GM23338 (cell line): ENCODE measurements at regions not wholly inside any gene's neighbourhood (a gene's known extent, or its start where the extent isn't known, plus 50 kb on each side); places are given as distances from the start of the nearest gene placed in this dataset.

ENCODE experiments used
- ATAC-seq: fragments of 200-7000 bp; cut with Tn5 transposase; 3 replicates; pipeline ENCODE4 v1.9.1; 2020
- DNase-seq: peaks from one replicate; pipeline ENCODE4 v3.0.0-alpha.2; 2015; ENCODE audit warnings: low spot score
- H2AFZ ChIP-seq: fragments of 200-600 bp; sonication (generic); 2 replicates; pipeline ENCODE4 v1.8.0; 2016; ENCODE audit warnings: antibody characterized with exemption, mild to moderate bottlenecking, moderate library complexity
- H3F3A ChIP-seq: fragments of 200-600 bp; sonication (generic); replicated peaks from 2 replicates; pipeline ENCODE4 v1.8.0; 2017; ENCODE audit warnings: antibody characterized with exemption, mixed run types, low read depth
- H3K27ac ChIP-seq: fragments of 200-600 bp; sonication (generic); 2 replicates; pipeline ENCODE4 v1.6.1; 2016; ENCODE audit warnings: low read depth
- H3K27me3 ChIP-seq: fragments of 200-600 bp; sonication (generic); 2 replicates; pipeline ENCODE4 v1.8.0; 2016; ENCODE audit warnings: mild to moderate bottlenecking, mixed run types, moderate library complexity; ENCODE audit not compliant: insufficient read depth
- H3K36me3 ChIP-seq: fragments of 200-600 bp; sonication (generic); 2 replicates; pipeline ENCODE4 v1.8.0; 2016; ENCODE audit warnings: mild to moderate bottlenecking; ENCODE audit not compliant: insufficient read depth
- H3K4me1 ChIP-seq: fragments of 200-600 bp; sonication (generic); 2 replicates; pipeline ENCODE4 v1.8.0; 2016; ENCODE audit warnings: mild to moderate bottlenecking, moderate library complexity; ENCODE audit not compliant: insufficient read depth
- H3K4me2 ChIP-seq: fragments of 200-600 bp; sonication (generic); 2 replicates; pipeline ENCODE4 v1.7.1; 2017; ENCODE audit warnings: mixed run types
- H3K4me3 ChIP-seq: fragments of 200-600 bp; sonication (generic); 2 replicates; pipeline ENCODE4 v1.6.1; 2016; ENCODE audit warnings: mixed run types
- H3K79me2 ChIP-seq: fragments of 200-600 bp; sonication (generic); replicated peaks from 2 replicates; pipeline ENCODE4 v1.8.0; 2017; ENCODE audit warnings: mild to moderate bottlenecking; ENCODE audit not compliant: insufficient read depth
- H3K9me2 ChIP-seq: fragments of 200-600 bp; sonication (generic); 2 replicates; pipeline ENCODE4 v1.8.0; 2017; ENCODE audit not compliant: insufficient read depth
- H4K20me1 ChIP-seq: fragments of 200-600 bp; sonication (generic); replicated peaks from 2 replicates; pipeline ENCODE4 v1.8.0; 2017; ENCODE audit warnings: mild to moderate bottlenecking; ENCODE audit not compliant: insufficient read depth
- H3K27ac Mint-ChIP-seq: 2 replicates; pipeline ENCODE4 v1.8.0; 2020; ENCODE audit warnings: inconsistent platforms, mild to moderate bottlenecking, moderate library complexity, mixed read lengths
- H3K27me3 Mint-ChIP-seq: 3 replicates; pipeline ENCODE4 v1.8.0; 2022; ENCODE audit warnings: low read depth, mild to moderate bottlenecking, moderate library complexity, mixed read lengths, inconsistent platforms; ENCODE audit not compliant: insufficient read depth, poor library complexity
- H3K36me3 Mint-ChIP-seq: 3 replicates; pipeline ENCODE4 v1.8.0; 2021; ENCODE audit warnings: low read depth, mild to moderate bottlenecking, inconsistent platforms, moderate library complexity, mixed read lengths
- H3K4me1 Mint-ChIP-seq: 3 replicates; pipeline ENCODE4 v1.8.0; 2020; ENCODE audit warnings: mild to moderate bottlenecking, inconsistent platforms, mixed read lengths
- H3K4me3 Mint-ChIP-seq: 3 replicates; pipeline ENCODE4 v1.8.0; 2021; ENCODE audit warnings: moderate library complexity, mild to moderate bottlenecking, inconsistent platforms, mixed read lengths
- H3K9me3 Mint-ChIP-seq: 3 replicates; pipeline ENCODE4 v1.8.0; 2020; ENCODE audit warnings: moderate library complexity, mild to moderate bottlenecking, inconsistent platforms, mixed read lengths
- CREB1 ChIP-seq: fragments of 250-450 bp; sonication (Bioruptor Pico); IDR thresholded peaks from 2 replicates; pipeline ENCODE4 v1.5.0; 2020; ENCODE audit warnings: low read depth, mild to moderate bottlenecking, moderate library complexity
- CTCF ChIP-seq, 2 experiments: fragments of 200-600 bp in 1 of 2; sonication (generic) in 1 of 2; conservative IDR thresholded peaks; 2 replicates each; pipeline versions ENCODE4 v1.5.1 to v1.6.1; 2016 to 2017; ENCODE audit warnings: antibody characterized with exemption in 2 of 2, low read depth in 2 of 2, mild to moderate bottlenecking in 2 of 2, moderate library complexity in 1 of 2
- ETS1 ChIP-seq: IDR thresholded peaks from 2 replicates; pipeline ENCODE4 v1.6.1; 2016; ENCODE audit warnings: antibody characterized with exemption
- EZH2 ChIP-seq: fragments of 200-600 bp; sonication (generic); IDR thresholded peaks from one replicate; pipeline ENCODE4 v1.8.0; 2017; ENCODE audit warnings: antibody characterized with exemption, mild to moderate bottlenecking, low read depth; ENCODE audit not compliant: unreplicated experiment
- EZH2phosphoT487 ChIP-seq: fragments of 200-600 bp; sonication (generic); IDR thresholded peaks from one replicate; pipeline ENCODE4 v1.8.1; 2018; ENCODE audit warnings: antibody characterized with exemption; ENCODE audit not compliant: unreplicated experiment
- JUNB ChIP-seq: IDR thresholded peaks from one replicate; pipeline ENCODE4 v1.6.1; 2016; ENCODE audit warnings: antibody characterized with exemption; ENCODE audit not compliant: unreplicated experiment
- NANOG ChIP-seq: IDR thresholded peaks from 2 replicates; pipeline ENCODE4 v1.6.1; 2016; ENCODE audit warnings: antibody characterized with exemption, borderline replicate concordance
- POLR2AphosphoS5 ChIP-seq: IDR thresholded peaks from 2 replicates; pipeline ENCODE4 v1.6.1; 2016; ENCODE audit warnings: antibody characterized with exemption, low read depth
- REST ChIP-seq: IDR thresholded peaks from one replicate; pipeline ENCODE4 v1.6.1; 2018; ENCODE audit warnings: antibody characterized with exemption; ENCODE audit not compliant: unreplicated experiment
- STAT1 ChIP-seq: IDR thresholded peaks from one replicate; pipeline ENCODE4 v1.6.1; 2016; ENCODE audit warnings: antibody characterized with exemption; ENCODE audit not compliant: unreplicated experiment
- ZNF114 ChIP-seq: fragments of 250-450 bp; sonication (Bioruptor Pico); IDR thresholded peaks from 2 replicates; pipeline ENCODE4 v1.5.0; 2020; ENCODE audit warnings: mild to moderate bottlenecking, moderate library complexity
- ZNF331 ChIP-seq: fragments of 250-450 bp; sonication (Bioruptor Pico); IDR thresholded peaks from 2 replicates; pipeline ENCODE4 v1.5.0; 2020; ENCODE audit warnings: low read depth, mild to moderate bottlenecking, moderate library complexity
- ZNF462 ChIP-seq: fragments of 250-450 bp; sonication (Bioruptor Pico); IDR thresholded peaks from 2 replicates; pipeline ENCODE4 v1.5.0; 2020; ENCODE audit warnings: mild to moderate bottlenecking, moderate library complexity

GRCh38 chr2:129782633-129782990 is 196.9 kb upstream of the RAB6C start:
- no peak overlapping the region for H3K27ac Mint-ChIP-seq
- TF ChIP-seq ZNF114: no peak
- no peak for TF ChIP-seq POLR2AphosphoS5
- no peak for TF ChIP-seq CREB1
- no peak for TF ChIP-seq ZNF331
- no peak for TF ChIP-seq CTCF (conservative IDR thresholded peaks at IDR 0.05; ENCODE audit: low read depth in 2 of 2)
- TF ChIP-seq ETS1: no peak
- no peak for TF ChIP-seq ZNF462 (CRISPR knock-in tag)
- TF ChIP-seq EZH2phosphoT487: no peak
- no peak for TF ChIP-seq EZH2
- no peak for TF ChIP-seq NANOG
- TF ChIP-seq REST: no peak
- no peak for TF ChIP-seq JUNB
- TF ChIP-seq STAT1: no peak
- Histone ChIP-seq H2AFZ (no peak overlapping the region), H3K4me1 (no peaks in the 10 kb centered on the region), H3F3A (no peaks in the 10 kb centered on the region), H3K4me2 (no peak overlapping the region), H3K36me3 (no peaks in the 10 kb centered on the region), H4K20me1 (no peaks in the 10 kb centered on the region), H3K27ac (no peak overlapping the region), H3K27me3 (no peaks in the 10 kb centered on the region), H3K9me2 (no peaks in the 10 kb centered on the region), H3K4me3 (no peak overlapping the region), H3K79me2 (no peaks in the 10 kb centered on the region)
- ATAC-seq: no peak
- DNase-seq: no peak
- H3K36me3 Mint-ChIP-seq: no peaks in the 10 kb centered on the region
- peaks cover 14% of the 10 kb centered on the region for H3K4me1 Mint-ChIP-seq
- H3K27me3 Mint-ChIP-seq: no peaks in the 10 kb centered on the region
- no peaks in the 10 kb centered on the region; the same call in 2 of the 3 replicates for H3K9me3 Mint-ChIP-seq
- no peak overlapping the region for H3K4me3 Mint-ChIP-seq
